SU-DHL-6 (cell line): ENCODE measurements at regions not wholly inside any gene's neighbourhood (a gene's known extent, or its start where the extent isn't known, plus 50 kb on each side); places are given as distances from the start of the nearest gene placed in this dataset.
"Not testable (repeated sequence)": the region's sequence is repeated elsewhere in the genome, so short reads cannot be mapped to it uniquely, and the experiment has no call there.

Experiments used
- H2AFZ ChIP-seq: fragments of 200-600 bp; sonication (generic); 2 replicates; pipeline ENCODE4 v1.6.1; 2014; ENCODE audit warnings: low read depth, mild to moderate bottlenecking, moderate library complexity, mixed read lengths, antibody characterized with exemption, low read length; ENCODE audit not compliant: severe bottlenecking
- H3F3A ChIP-seq: fragments of 200-600 bp; shearing (Covaris generic); 2 replicates; pipeline ENCODE4 v1.6.0; 2016; ENCODE audit warnings: antibody characterized with exemption, mild to moderate bottlenecking; ENCODE audit not compliant: insufficient read depth
- H3K27ac ChIP-seq: fragments of 200-600 bp; sonication (generic); 2 replicates; pipeline ENCODE4 v1.5.1; 2016; ENCODE audit warnings: low read depth, mild to moderate bottlenecking, low read length, moderate library complexity, mixed read lengths
- H3K27me3 ChIP-seq: fragments of 200-600 bp; sonication (generic), shearing (Covaris generic); 2 replicates; pipeline ENCODE4 v1.6.0; 2014; ENCODE audit warnings: mild to moderate bottlenecking, low read length
- H3K36me3 ChIP-seq: fragments of 200-600 bp; sonication (generic); 2 replicates; pipeline ENCODE4 v1.6.1; 2014; ENCODE audit warnings: mild to moderate bottlenecking, low read length, mixed read lengths
- H3K4me2 ChIP-seq: fragments of 300-600, 200-600 bp; shearing (Covaris generic), sonication (generic); 2 replicates; pipeline ENCODE4 v1.6.0; 2014; ENCODE audit warnings: low read length, low read depth, mild to moderate bottlenecking; ENCODE audit not compliant: poor library complexity, severe bottlenecking
- H3K4me3 ChIP-seq: fragments of 200-600 bp; sonication (generic); 2 replicates; pipeline ENCODE4 v1.5.1; 2014; ENCODE audit warnings: antibody characterized with exemption, low read length, mild to moderate bottlenecking, mixed read lengths; ENCODE audit not compliant: insufficient read depth, poor library complexity, severe bottlenecking
- H3K79me2 ChIP-seq: fragments of 200-600 bp; sonication (generic); 2 replicates; pipeline ENCODE4 v1.6.1; 2014; ENCODE audit warnings: mild to moderate bottlenecking, low read length, moderate library complexity; ENCODE audit not compliant: insufficient read depth
- H3K9ac ChIP-seq: fragments of 200-600 bp; sonication (generic); 2 replicates; pipeline ENCODE4 v1.7.0; 2014; ENCODE audit warnings: mild to moderate bottlenecking, low read length
- H3K9me2 ChIP-seq: fragments of 200-600 bp; sonication (generic); replicated peaks from 2 replicates; pipeline ENCODE4 v1.6.1; 2014; ENCODE audit warnings: low read length; ENCODE audit not compliant: insufficient read depth
- H3K9me3 ChIP-seq: fragments of 200-600 bp; sonication (generic); 2 replicates; pipeline ENCODE4 v1.6.1; 2014; ENCODE audit warnings: low read length, mixed read lengths; ENCODE audit not compliant: insufficient read depth
- H4K20me1 ChIP-seq: fragments of 200-600 bp; sonication (generic); 2 replicates; pipeline ENCODE4 v1.6.1; 2014; ENCODE audit warnings: low read depth, mild to moderate bottlenecking, antibody characterized with exemption, low read length, moderate library complexity, mixed read lengths
- CTCF ChIP-seq: fragments of 200-600 bp; sonication (generic); IDR thresholded peaks from one replicate; pipeline ENCODE4 v1.5.1; 2017; ENCODE audit warnings: antibody characterized with exemption, mild to moderate bottlenecking, low read length, moderate library complexity; ENCODE audit not compliant: insufficient read depth, poor library complexity, severe bottlenecking
- EZH2phosphoT487 ChIP-seq: fragments of 200-600 bp; sonication (generic), shearing (Covaris generic); conservative IDR thresholded peaks from 2 replicates; pipeline ENCODE4 v1.6.1; 2018; ENCODE audit warnings: mild to moderate bottlenecking, antibody characterized with exemption, low read length, moderate library complexity, mixed read lengths

- H3K4me3 ChIP-seq, result no peak overlapping the region
- H3K27ac ChIP-seq, result no peak overlapping the region
- TF ChIP-seq CTCF (no peak), EZH2phosphoT487 (no peak)
- no peaks in the 10 kb centered on the region for H4K20me1 ChIP-seq
- H3K36me3 ChIP-seq, result no peaks in the 10 kb centered on the region
- H3K79me2 ChIP-seq, result no peaks in the 10 kb centered on the region
- no peak overlapping the region for H3K4me2 ChIP-seq
- H3F3A ChIP-seq, result no peaks in the 10 kb centered on the region
- no peaks in the 10 kb centered on the region for H3K9me3 ChIP-seq
- no peaks in the 10 kb centered on the region for H3K27me3 ChIP-seq
- no peak overlapping the region for H3K9ac ChIP-seq
- H2AFZ ChIP-seq, result no peak overlapping the region
- H3K9me2 ChIP-seq, result no peaks in the 10 kb centered on the region
These were observed 280.6 kb upstream of the KITLG start for GRCh38 chr12:88860851-88861250.

GRCh38 chr12:88856201-88856600, 275.9 kb upstream of the KITLG start:
- H3K27me3 ChIP-seq, result no peaks in the 10 kb centered on the region
- no peaks in the 10 kb centered on the region for H4K20me1 ChIP-seq
- H3F3A ChIP-seq, result no peaks in the 10 kb centered on the region
- no peak overlapping the region for H3K9ac ChIP-seq
- no peak overlapping the region for H3K4me3 ChIP-seq
- no peaks in the 10 kb centered on the region for H3K9me3 ChIP-seq
- no peak overlapping the region for H2AFZ ChIP-seq
- H3K9me2 ChIP-seq, result no peaks in the 10 kb centered on the region
- no peak overlapping the region for H3K4me2 ChIP-seq
- TF ChIP-seq EZH2phosphoT487 (no peak), CTCF (no peak)
- H3K79me2 ChIP-seq, result no peaks in the 10 kb centered on the region
- H3K36me3 ChIP-seq, result no peaks in the 10 kb centered on the region
- no peak overlapping the region for H3K27ac ChIP-seq

- no peak overlapping the region for H3K27ac ChIP-seq
- H3K27me3 ChIP-seq, result no peaks in the 10 kb centered on the region
- TF ChIP-seq EZH2phosphoT487 (no peak), CTCF (no peak)
- H3K36me3 ChIP-seq, result no peaks in the 10 kb centered on the region
- no peaks in the 10 kb centered on the region for H3K79me2 ChIP-seq
- no peak overlapping the region for H3K4me2 ChIP-seq
- H4K20me1 ChIP-seq, result no peaks in the 10 kb centered on the region
- H3K9me2 ChIP-seq, result no peaks in the 10 kb centered on the region
- no peak overlapping the region for H2AFZ ChIP-seq
- H3K4me3 ChIP-seq, result no peak overlapping the region
- H3F3A ChIP-seq, result no peaks in the 10 kb centered on the region
- H3K9ac ChIP-seq, result no peak overlapping the region
- no peaks in the 10 kb centered on the region for H3K9me3 ChIP-seq
These were observed 275.0 kb upstream of the KITLG start for GRCh38 chr12:88855301-88855700.

- H3K4me2 ChIP-seq, result no peak overlapping the region
- H3K27ac ChIP-seq, result no peak overlapping the region
- no peaks in the 10 kb centered on the region for H3K9me2 ChIP-seq
- no peaks in the 10 kb centered on the region for H3K79me2 ChIP-seq
- H3K4me3 ChIP-seq, result no peak overlapping the region
- no peaks in the 10 kb centered on the region for H3K27me3 ChIP-seq
- no peaks in the 10 kb centered on the region for H3K9me3 ChIP-seq
- no peak overlapping the region for H2AFZ ChIP-seq
- H4K20me1 ChIP-seq, result no peaks in the 10 kb centered on the region
- H3K36me3 ChIP-seq, result no peaks in the 10 kb centered on the region
- no peak for TF ChIP-seq EZH2phosphoT487
- no peak for TF ChIP-seq CTCF
- no peaks in the 10 kb centered on the region for H3F3A ChIP-seq
- H3K9ac ChIP-seq, result no peak overlapping the region
These were observed 274.0 kb upstream of the KITLG start for GRCh38 chr12:88854260-88854659.

- H3K9me3 ChIP-seq, H3K27ac ChIP-seq, H3K4me3 ChIP-seq, H3K4me2 ChIP-seq, H4K20me1 ChIP-seq, H3K9me2 ChIP-seq, H3K9ac ChIP-seq, H3F3A ChIP-seq, H2AFZ ChIP-seq, H3K79me2 ChIP-seq, H3K27me3 ChIP-seq, H3K36me3 ChIP-seq: not testable (repeated sequence)
These were observed 267.0 kb upstream of the KITLG start for GRCh38 chr12:88847246-88847645.
